SU-DHL-6 (cell line): ENCODE measurements at regions not wholly inside any gene's neighbourhood (a gene's known extent, or its start where the extent isn't known, plus 50 kb on each side); places are given as distances from the start of the nearest gene placed in this dataset.

Experiments
- H2AFZ ChIP-seq: fragments of 200-600 bp; sonication (generic); 2 replicates; pipeline ENCODE4 v1.6.1; 2014; ENCODE audit warnings: low read depth, mild to moderate bottlenecking, moderate library complexity, mixed read lengths, antibody characterized with exemption, low read length; ENCODE audit not compliant: severe bottlenecking
- H3F3A ChIP-seq: fragments of 200-600 bp; shearing (Covaris generic); 2 replicates; pipeline ENCODE4 v1.6.0; 2016; ENCODE audit warnings: antibody characterized with exemption, mild to moderate bottlenecking; ENCODE audit not compliant: insufficient read depth
- H3K27ac ChIP-seq: fragments of 200-600 bp; sonication (generic); 2 replicates; pipeline ENCODE4 v1.5.1; 2016; ENCODE audit warnings: low read depth, mild to moderate bottlenecking, low read length, moderate library complexity, mixed read lengths
- H3K27me3 ChIP-seq: fragments of 200-600 bp; sonication (generic), shearing (Covaris generic); 2 replicates; pipeline ENCODE4 v1.6.0; 2014; ENCODE audit warnings: mild to moderate bottlenecking, low read length
- H3K36me3 ChIP-seq: fragments of 200-600 bp; sonication (generic); 2 replicates; pipeline ENCODE4 v1.6.1; 2014; ENCODE audit warnings: mild to moderate bottlenecking, low read length, mixed read lengths
- H3K4me2 ChIP-seq: fragments of 300-600, 200-600 bp; shearing (Covaris generic), sonication (generic); 2 replicates; pipeline ENCODE4 v1.6.0; 2014; ENCODE audit warnings: low read length, low read depth, mild to moderate bottlenecking; ENCODE audit not compliant: poor library complexity, severe bottlenecking
- H3K4me3 ChIP-seq: fragments of 200-600 bp; sonication (generic); 2 replicates; pipeline ENCODE4 v1.5.1; 2014; ENCODE audit warnings: antibody characterized with exemption, low read length, mild to moderate bottlenecking, mixed read lengths; ENCODE audit not compliant: insufficient read depth, poor library complexity, severe bottlenecking
- H3K79me2 ChIP-seq: fragments of 200-600 bp; sonication (generic); 2 replicates; pipeline ENCODE4 v1.6.1; 2014; ENCODE audit warnings: mild to moderate bottlenecking, low read length, moderate library complexity; ENCODE audit not compliant: insufficient read depth
- H3K9ac ChIP-seq: fragments of 200-600 bp; sonication (generic); 2 replicates; pipeline ENCODE4 v1.7.0; 2014; ENCODE audit warnings: mild to moderate bottlenecking, low read length
- H3K9me2 ChIP-seq: fragments of 200-600 bp; sonication (generic); replicated peaks from 2 replicates; pipeline ENCODE4 v1.6.1; 2014; ENCODE audit warnings: low read length; ENCODE audit not compliant: insufficient read depth
- H3K9me3 ChIP-seq: fragments of 200-600 bp; sonication (generic); 2 replicates; pipeline ENCODE4 v1.6.1; 2014; ENCODE audit warnings: low read length, mixed read lengths; ENCODE audit not compliant: insufficient read depth
- H4K20me1 ChIP-seq: fragments of 200-600 bp; sonication (generic); 2 replicates; pipeline ENCODE4 v1.6.1; 2014; ENCODE audit warnings: low read depth, mild to moderate bottlenecking, antibody characterized with exemption, low read length, moderate library complexity, mixed read lengths
- CTCF ChIP-seq: fragments of 200-600 bp; sonication (generic); IDR thresholded peaks from one replicate; pipeline ENCODE4 v1.5.1; 2017; ENCODE audit warnings: antibody characterized with exemption, mild to moderate bottlenecking, low read length, moderate library complexity; ENCODE audit not compliant: insufficient read depth, poor library complexity, severe bottlenecking
- EZH2phosphoT487 ChIP-seq: fragments of 200-600 bp; sonication (generic), shearing (Covaris generic); conservative IDR thresholded peaks from 2 replicates; pipeline ENCODE4 v1.6.1; 2018; ENCODE audit warnings: mild to moderate bottlenecking, antibody characterized with exemption, low read length, moderate library complexity, mixed read lengths

DNA sequence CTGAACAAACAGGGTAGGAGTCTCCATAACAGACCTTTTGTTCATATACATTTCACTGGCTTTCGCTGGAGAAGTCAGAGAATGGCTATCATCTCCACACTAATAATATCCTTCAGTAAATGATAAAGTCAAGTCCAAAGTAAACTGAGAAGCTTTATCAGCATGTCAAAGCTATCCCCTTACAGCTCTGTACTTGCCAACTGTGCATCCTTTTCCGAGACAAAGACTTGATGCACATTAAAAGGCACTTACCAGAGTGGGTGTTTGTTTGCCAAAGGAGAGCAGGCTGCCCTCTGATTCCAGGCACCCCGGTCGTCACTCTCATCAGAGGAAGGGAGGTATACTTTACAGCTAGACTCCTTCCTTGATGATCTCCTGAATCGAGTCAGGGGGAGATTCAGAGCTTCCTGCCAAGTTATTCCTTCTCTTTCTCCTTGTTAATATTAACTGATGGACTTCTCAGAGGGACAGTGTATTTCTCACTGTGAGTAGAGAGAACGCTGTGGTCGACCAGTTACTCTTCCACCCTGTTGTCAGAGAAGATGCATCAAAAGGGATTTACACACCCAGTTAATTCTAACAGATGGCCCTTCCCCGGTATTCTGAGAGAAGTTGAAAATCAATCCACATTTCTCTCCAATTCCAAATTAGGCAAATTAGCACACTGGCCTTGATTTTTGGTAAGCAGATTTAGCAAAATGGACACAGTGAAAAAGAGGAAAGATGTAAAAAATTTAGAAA lies 504.7 kb upstream of the NR2F2 start:
- no peaks in the 10 kb centered on the region for H4K20me1 ChIP-seq

GRCh38 chr15:95826412-95827195 lies 503.9 kb upstream of the NR2F2 start:
- no peak overlapping the region for H3K4me2 ChIP-seq
- no peaks in the 10 kb centered on the region for H4K20me1 ChIP-seq
- TF ChIP-seq EZH2phosphoT487 = no peak
- no peak for TF ChIP-seq CTCF
- no peak overlapping the region for H2AFZ ChIP-seq
- no peaks in the 10 kb centered on the region for H3K27me3 ChIP-seq
- no peaks in the 10 kb centered on the region for H3K79me2 ChIP-seq
- no peaks in the 10 kb centered on the region for H3F3A ChIP-seq
- H3K4me3 ChIP-seq = no peak overlapping the region
- no peak overlapping the region for H3K27ac ChIP-seq
- no peaks in the 10 kb centered on the region for H3K36me3 ChIP-seq
- H3K9me2 ChIP-seq = no peaks in the 10 kb centered on the region; the same call in 1 of the 2 replicates
- no peaks in the 10 kb centered on the region for H3K9me3 ChIP-seq
- no peak overlapping the region for H3K9ac ChIP-seq

More for the DNA sequence above, 504.7 kb upstream of the NR2F2 start:
- no peak overlapping the region for H3K9ac ChIP-seq
- H3F3A ChIP-seq = no peaks in the 10 kb centered on the region
- no peak overlapping the region for H2AFZ ChIP-seq
- no peaks in the 10 kb centered on the region; the same call in 1 of the 2 replicates for H3K9me2 ChIP-seq
- H3K4me3 ChIP-seq = no peak overlapping the region
- no peaks in the 10 kb centered on the region for H3K27me3 ChIP-seq
- TF ChIP-seq CTCF (no peak), EZH2phosphoT487 (no peak)
- no peaks in the 10 kb centered on the region for H3K36me3 ChIP-seq
- H3K4me2 ChIP-seq = no peak overlapping the region
- H3K27ac ChIP-seq = no peak overlapping the region
- H3K79me2 ChIP-seq = no peaks in the 10 kb centered on the region
- H3K9me3 ChIP-seq = no peaks in the 10 kb centered on the region

DNA sequence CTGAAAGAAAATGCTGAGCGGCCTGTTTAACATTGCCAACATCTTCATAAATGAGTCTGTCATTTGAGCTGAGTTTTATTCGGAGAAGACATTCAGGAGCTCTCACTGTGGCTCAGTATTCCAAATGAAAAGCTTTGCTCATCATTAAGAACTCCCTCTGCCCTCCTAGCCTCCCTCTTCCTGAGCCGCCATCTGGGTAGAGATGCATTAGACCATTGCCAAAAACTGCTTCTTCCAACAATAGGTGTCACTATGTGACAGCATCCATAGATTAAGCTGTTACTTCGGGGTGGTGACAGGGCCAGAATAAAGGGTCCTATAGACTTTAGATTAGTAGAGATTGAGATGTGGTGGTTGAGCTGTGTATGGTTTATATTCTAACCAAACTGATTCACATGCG lies 501.4 kb upstream of the NR2F2 start:
- H3K9me3 ChIP-seq = no peaks in the 10 kb centered on the region
- H3K27ac ChIP-seq = no peak overlapping the region
- no peak overlapping the region for H2AFZ ChIP-seq
- H3K79me2 ChIP-seq = no peaks in the 10 kb centered on the region
- H3K27me3 ChIP-seq = no peaks in the 10 kb centered on the region
- H3F3A ChIP-seq = no peaks in the 10 kb centered on the region
- no peak for TF ChIP-seq CTCF
- H3K4me3 ChIP-seq = no peak overlapping the region
- no peaks in the 10 kb centered on the region for H3K36me3 ChIP-seq
- no peak overlapping the region for H3K9ac ChIP-seq
- no peak overlapping the region for H3K4me2 ChIP-seq
- H3K9me2 ChIP-seq = no peaks in the 10 kb centered on the region
- no peaks in the 10 kb centered on the region for H4K20me1 ChIP-seq
